ENCODE measurements at regions not wholly inside any gene's neighbourhood (a gene's known extent, or its start where the extent isn't known, plus 50 kb on each side); places are given as distances from the start of the nearest gene placed in this dataset.

- no peaks in the 10 kb centered on the region for H3K4me1 ChIP-seq (ENCODE audit: low read length)
- H2AFZ ChIP-seq (ENCODE audit: low read length) = no peak overlapping the region
- no peaks in the 10 kb centered on the region for H3K79me2 ChIP-seq (ENCODE audit: low read length)
- H3F3A ChIP-seq (ENCODE audit: insufficient read depth, low read length) = no peaks in the 10 kb centered on the region
- no peak overlapping the region for H3K9ac ChIP-seq (ENCODE audit: low read length)
- TF ChIP-seq EZH2 (optimal IDR thresholded peaks at IDR 0.05; ENCODE audit: low read depth, low read length) (no peak), EZH2phosphoT487 (IDR thresholded peaks at IDR 0.05; ENCODE audit: low read length) (no peak)
- H3K4me2 ChIP-seq (ENCODE audit: low read depth, low read length) = no peak overlapping the region
- H3K9me3 ChIP-seq (replicated peaks; ENCODE audit: insufficient read depth, low read length) = no peaks in the 10 kb centered on the region
- no peak overlapping the region for H3K4me3 ChIP-seq (ENCODE audit: low read length)
- no peaks in the 10 kb centered on the region for H3K36me3 ChIP-seq (replicated peaks; ENCODE audit: insufficient read depth, low read length)
- H4K20me1 ChIP-seq (ENCODE audit: insufficient read depth, low read length) = no peaks in the 10 kb centered on the region
- no peak overlapping the region for H3K27ac ChIP-seq (ENCODE audit: low read length)
- no peaks in the 10 kb centered on the region for H3K9me2 ChIP-seq (replicated peaks; ENCODE audit: insufficient read depth, low read length)
- H3K27me3 ChIP-seq (replicated peaks; ENCODE audit: insufficient read depth, low read length) = no peaks in the 10 kb centered on the region
- no peak for DNase-seq
These were observed 53.7 kb upstream of the KITLG start for GRCh38 chr12:88634008-88634407.

- Histone ChIP-seq H3K4me3 (ENCODE audit: low read length) (no peak overlapping the region), H3K4me1 (ENCODE audit: low read length) (no peaks in the 10 kb centered on the region), H4K20me1 (ENCODE audit: insufficient read depth, low read length) (no peaks in the 10 kb centered on the region), H3K9ac (ENCODE audit: low read length) (no peak overlapping the region), H3K36me3 (replicated peaks; ENCODE audit: insufficient read depth, low read length) (no peaks in the 10 kb centered on the region), H3K4me2 (ENCODE audit: low read depth, low read length) (no peak overlapping the region), H2AFZ (ENCODE audit: low read length) (no peak overlapping the region), H3F3A (ENCODE audit: insufficient read depth, low read length) (no peaks in the 10 kb centered on the region), H3K79me2 (ENCODE audit: low read length) (no peaks in the 10 kb centered on the region), H3K9me2 (replicated peaks; ENCODE audit: insufficient read depth, low read length) (no peaks in the 10 kb centered on the region), H3K27me3 (replicated peaks; ENCODE audit: insufficient read depth, low read length) (no peaks in the 10 kb centered on the region), H3K9me3 (replicated peaks; ENCODE audit: insufficient read depth, low read length) (no peaks in the 10 kb centered on the region), H3K27ac (ENCODE audit: low read length) (no peak overlapping the region)
- no peak for DNase-seq
- no peak for TF ChIP-seq EZH2phosphoT487 (IDR thresholded peaks at IDR 0.05; ENCODE audit: low read length)
- no peak for TF ChIP-seq EZH2 (optimal IDR thresholded peaks at IDR 0.05; ENCODE audit: low read depth, low read length)
- peak; percentile 30; the same call in 1 of the 2 replicates for TF ChIP-seq CTCF (IDR thresholded peaks at IDR 0.05; ENCODE audit: low read length)
These were observed 53.0 kb upstream of the KITLG start for GRCh38 chr12:88633312-88633711.

- H3F3A ChIP-seq (ENCODE audit: insufficient read depth, low read length) = no peaks in the 10 kb centered on the region
- no peak overlapping the region for H3K27ac ChIP-seq (ENCODE audit: low read length)
- H3K9me2 ChIP-seq (replicated peaks; ENCODE audit: insufficient read depth, low read length) = no peaks in the 10 kb centered on the region
- no peaks in the 10 kb centered on the region for H3K27me3 ChIP-seq (replicated peaks; ENCODE audit: insufficient read depth, low read length)
- H3K9ac ChIP-seq (ENCODE audit: low read length) = no peak overlapping the region
- no peaks in the 10 kb centered on the region for H3K4me1 ChIP-seq (ENCODE audit: low read length)
- H3K4me2 ChIP-seq (ENCODE audit: low read depth, low read length) = no peak overlapping the region
- no peaks in the 10 kb centered on the region for H3K9me3 ChIP-seq (replicated peaks; ENCODE audit: insufficient read depth, low read length)
- H3K4me3 ChIP-seq (ENCODE audit: low read length) = no peak overlapping the region
- no peak overlapping the region for H2AFZ ChIP-seq (ENCODE audit: low read length)
- H3K79me2 ChIP-seq (ENCODE audit: low read length) = no peaks in the 10 kb centered on the region
- H4K20me1 ChIP-seq (ENCODE audit: insufficient read depth, low read length) = no peaks in the 10 kb centered on the region
- TF ChIP-seq EZH2 (optimal IDR thresholded peaks at IDR 0.05; ENCODE audit: low read depth, low read length) = no peak
- TF ChIP-seq CTCF (IDR thresholded peaks at IDR 0.05; ENCODE audit: low read length) = no peak
- TF ChIP-seq EZH2phosphoT487 (IDR thresholded peaks at IDR 0.05; ENCODE audit: low read length) = no peak
- DNase-seq = no peak
- H3K36me3 ChIP-seq (replicated peaks; ENCODE audit: insufficient read depth, low read length) = no peaks in the 10 kb centered on the region
These were observed 50.3 kb upstream of the KITLG start for GRCh38 chr12:88630561-88630960.

Data from MM.1S (cell line).